CD8-positive, alpha-beta memory T cell (primary cell): ENCODE measurements at regions not wholly inside any gene's neighbourhood (a gene's known extent, or its start where the extent isn't known, plus 50 kb on each side); places are given as distances from the start of the nearest gene placed in this dataset.

Experiments used
- CTCF ChIA-PET: fragments of 350-600 bp; sonication (Branson Sonifier 250); formaldehyde crosslinking; loops from one replicate; lab custom pipeline; 2021; ENCODE audit warnings: antibody characterized with exemption; lab: Charles Lee
- POLR2A ChIA-PET: fragments of 350-600 bp; sonication (Branson Sonifier 250); formaldehyde crosslinking; loops from one replicate; lab custom pipeline; 2021; ENCODE audit warnings: antibody characterized with exemption; lab: Charles Lee
- DNase-seq, 5 donors: peaks; one replicate each; pipeline versions ENCODE4 v3.0.0 to v3.0.0-alpha.2; 2020 to 2022; ENCODE audit warnings: mixed read lengths in 1 of 5
- H3K27ac ChIP-seq: one replicate; pipeline ENCODE4 v1.7.0; 2013; ENCODE audit warnings: low read depth, mild to moderate bottlenecking, low read length, moderate library complexity
- H3K27me3 ChIP-seq: 2 replicates; pipeline ENCODE4 v1.7.0; 2013; ENCODE audit warnings: low read length, mild to moderate bottlenecking; ENCODE audit not compliant: insufficient read depth, poor library complexity, severe bottlenecking
- H3K36me3 ChIP-seq: 2 replicates; pipeline ENCODE4 v1.7.0; 2013; ENCODE audit warnings: mild to moderate bottlenecking, low read length, moderate library complexity; ENCODE audit not compliant: insufficient read depth
- H3K4me1 ChIP-seq: 2 replicates; pipeline ENCODE4 v1.7.0; 2013; ENCODE audit warnings: mild to moderate bottlenecking, low read length, moderate library complexity; ENCODE audit not compliant: insufficient read depth
- H3K4me3 ChIP-seq: 2 replicates; pipeline ENCODE4 v1.7.0; 2013; ENCODE audit warnings: mild to moderate bottlenecking, low read length
- H3K9me3 ChIP-seq: 2 replicates; pipeline ENCODE4 v1.7.0; 2013; ENCODE audit warnings: mild to moderate bottlenecking, low read length
- H3K27ac Mint-ChIP-seq, 8 donors: one replicate each; pipeline ENCODE4 v1.8.0; 2020 to 2021; ENCODE audit warnings: mixed read lengths in 8 of 8, mild to moderate bottlenecking in 6 of 8, inconsistent platforms in 3 of 8, moderate library complexity in 3 of 8
- H3K27me3 Mint-ChIP-seq, 2 donors: one replicate each; pipeline ENCODE4 v1.8.0; 2020 to 2021; ENCODE audit warnings: mixed read lengths in 2 of 2, mild to moderate bottlenecking in 1 of 2, moderate library complexity in 1 of 2
- H3K36me3 Mint-ChIP-seq, 3 donors: one replicate each; pipeline ENCODE4 v1.8.0; 2020 to 2021; ENCODE audit warnings: mixed read lengths in 3 of 3, inconsistent platforms in 1 of 3, mild to moderate bottlenecking in 1 of 3
- H3K4me1 Mint-ChIP-seq, 3 donors: one replicate each; pipeline ENCODE4 v1.8.0; 2020 to 2021; ENCODE audit warnings: mixed read lengths in 3 of 3, inconsistent platforms in 1 of 3, mild to moderate bottlenecking in 1 of 3
- H3K4me3 Mint-ChIP-seq, 7 donors: one replicate each; pipeline ENCODE4 v1.8.0; 2020 to 2021; ENCODE audit warnings: mixed read lengths in 7 of 7, mild to moderate bottlenecking in 6 of 7, moderate library complexity in 4 of 7, inconsistent platforms in 2 of 7
- H3K9me3 Mint-ChIP-seq, 5 donors: one replicate each; pipeline ENCODE4 v1.8.0; 2020 to 2022; ENCODE audit warnings: mixed read lengths in 5 of 5, mild to moderate bottlenecking in 3 of 5, moderate library complexity in 2 of 5, inconsistent platforms in 1 of 5

GRCh38 chr9:28409919-28410318, 836.6 kb upstream of the C9orf72 start:
- H3K4me1 Mint-ChIP-seq, result no peaks in the 10 kb centered on the region
- H3K27ac ChIP-seq, result no peak overlapping the region
- no peak overlapping the region for H3K27ac Mint-ChIP-seq
- H3K27me3 Mint-ChIP-seq, result no peaks in the 10 kb centered on the region
- H3K4me1 ChIP-seq, result no peaks in the 10 kb centered on the region
- ChIA-PET POLR2A (no interaction called here), CTCF (no interaction called here)
- no peaks in the 10 kb centered on the region for H3K36me3 Mint-ChIP-seq
- H3K9me3 Mint-ChIP-seq, result peaks cover 0 to 11% (median 3%) of the 10 kb centered on the region in 5 donors
- H3K36me3 ChIP-seq, result no peaks in the 10 kb centered on the region
- no peak overlapping the region for H3K4me3 ChIP-seq
- no peak for DNase-seq
- H3K9me3 ChIP-seq, result no peaks in the 10 kb centered on the region
- H3K4me3 Mint-ChIP-seq, result no peak overlapping the region
- H3K27me3 ChIP-seq, result no peaks in the 10 kb centered on the region

GRCh38 chr9:28410411-28410810, 837.1 kb upstream of the C9orf72 start:
- CTCF ChIA-PET, result no interaction called here
- POLR2A ChIA-PET, result no interaction called here
- H3K4me1 Mint-ChIP-seq, result no peaks in the 10 kb centered on the region
- H3K36me3 Mint-ChIP-seq, result no peaks in the 10 kb centered on the region
- no peak overlapping the region for H3K27ac ChIP-seq
- no peaks in the 10 kb centered on the region for H3K36me3 ChIP-seq
- no peaks in the 10 kb centered on the region for H3K4me1 ChIP-seq
- no peaks in the 10 kb centered on the region for H3K27me3 Mint-ChIP-seq
- no peak for DNase-seq
- H3K27ac Mint-ChIP-seq, result no peak overlapping the region
- no peak overlapping the region for H3K4me3 ChIP-seq
- no peak overlapping the region for H3K4me3 Mint-ChIP-seq
- H3K9me3 ChIP-seq, result no peaks in the 10 kb centered on the region
- peaks cover 0 to 14% (median 3%) of the 10 kb centered on the region in 5 donors for H3K9me3 Mint-ChIP-seq
- no peaks in the 10 kb centered on the region for H3K27me3 ChIP-seq

- ChIA-PET POLR2A (no interaction called here), CTCF (no interaction called here)
- no peak overlapping the region for H3K27ac Mint-ChIP-seq
- Histone ChIP-seq H3K27ac (no peak overlapping the region), H3K9me3 (no peaks in the 10 kb centered on the region), H3K36me3 (no peaks in the 10 kb centered on the region), H3K27me3 (no peaks in the 10 kb centered on the region), H3K4me1 (no peaks in the 10 kb centered on the region), H3K4me3 (no peak overlapping the region)
- no peak overlapping the region for H3K4me3 Mint-ChIP-seq
- peaks cover 0 to 13% (median 3%) of the 10 kb centered on the region in 5 donors for H3K9me3 Mint-ChIP-seq
- DNase-seq, result no peak
- H3K36me3 Mint-ChIP-seq, result no peaks in the 10 kb centered on the region
- H3K4me1 Mint-ChIP-seq, result no peaks in the 10 kb centered on the region
- H3K27me3 Mint-ChIP-seq, result no peaks in the 10 kb centered on the region
These were observed 840.2 kb upstream of the C9orf72 start for GRCh38 chr9:28413471-28413870.

- POLR2A ChIA-PET, result no interaction called here
These were observed 850.0 kb upstream of the C9orf72 start for GRCh38 chr9:28423255-28423654.

GRCh38 chr9:28435456-28435855, 862.2 kb upstream of the C9orf72 start:
- H3K4me1 ChIP-seq, result no peaks in the 10 kb centered on the region
- Mint-ChIP-seq H3K9me3 (peaks cover 0 to 12% (median 5%) of the 10 kb centered on the region in 5 donors), H3K4me1 (no peaks in the 10 kb centered on the region), H3K27ac (no peak overlapping the region), H3K4me3 (no peak overlapping the region), H3K36me3 (no peaks in the 10 kb centered on the region), H3K27me3 (no peaks in the 10 kb centered on the region)
- no peaks in the 10 kb centered on the region for H3K9me3 ChIP-seq
- no peak overlapping the region for H3K4me3 ChIP-seq
- H3K27me3 ChIP-seq, result no peaks in the 10 kb centered on the region
- ChIA-PET POLR2A (no interaction called here), CTCF (no interaction called here)
- no peak for DNase-seq
- H3K27ac ChIP-seq, result no peak overlapping the region
- H3K36me3 ChIP-seq, result no peaks in the 10 kb centered on the region

More at GRCh38 chr9:28423255-28423654, 850.0 kb upstream of the C9orf72 start:
- H3K27me3 ChIP-seq, result no peaks in the 10 kb centered on the region
- no peak for DNase-seq
- Mint-ChIP-seq H3K27ac (no peak overlapping the region), H3K36me3 (no peaks in the 10 kb centered on the region), H3K4me1 (no peaks in the 10 kb centered on the region), H3K27me3 (no peaks in the 10 kb centered on the region), H3K9me3 (peaks cover 0 to 14% (median 4%) of the 10 kb centered on the region in 5 donors), H3K4me3 (no peak overlapping the region)
- H3K27ac ChIP-seq, result no peak overlapping the region
- CTCF ChIA-PET, result no interaction called here
- H3K4me1 ChIP-seq, result no peaks in the 10 kb centered on the region
- no peak overlapping the region for H3K4me3 ChIP-seq
- no peaks in the 10 kb centered on the region for H3K9me3 ChIP-seq
- H3K36me3 ChIP-seq, result no peaks in the 10 kb centered on the region

GRCh38 chr9:28439688-28440087, 866.4 kb upstream of the C9orf72 start:
- Mint-ChIP-seq H3K4me1 (no peaks in the 10 kb centered on the region), H3K27me3 (no peaks in the 10 kb centered on the region), H3K36me3 (no peaks in the 10 kb centered on the region), H3K27ac (no peak overlapping the region), H3K9me3 (peaks cover 6 to 13% (median 10%) of the 10 kb centered on the region in 5 donors), H3K4me3 (no peak overlapping the region)
- Histone ChIP-seq H3K4me3 (no peak overlapping the region), H3K27ac (no peak overlapping the region), H3K36me3 (no peaks in the 10 kb centered on the region), H3K9me3 (no peaks in the 10 kb centered on the region), H3K4me1 (no peaks in the 10 kb centered on the region), H3K27me3 (no peaks in the 10 kb centered on the region)
- CTCF ChIA-PET, result no interaction called here
- POLR2A ChIA-PET, result no interaction called here
- no peak for DNase-seq

- ChIA-PET POLR2A (no interaction called here), CTCF (no interaction called here)
- Mint-ChIP-seq H3K4me1 (no peaks in the 10 kb centered on the region), H3K27me3 (no peaks in the 10 kb centered on the region), H3K9me3 (peaks cover 3 to 21% (median 14%) of the 10 kb centered on the region in 5 donors), H3K4me3 (no peak overlapping the region), H3K36me3 (no peaks in the 10 kb centered on the region), H3K27ac (no peak overlapping the region)
- Histone ChIP-seq H3K9me3 (no peaks in the 10 kb centered on the region), H3K27me3 (no peaks in the 10 kb centered on the region), H3K4me1 (no peaks in the 10 kb centered on the region), H3K27ac (no peak overlapping the region), H3K4me3 (no peak overlapping the region), H3K36me3 (no peaks in the 10 kb centered on the region)
- DNase-seq, result no peak
These were observed 870.2 kb upstream of the C9orf72 start for GRCh38 chr9:28443461-28443860.

- Mint-ChIP-seq H3K4me3 (no peak overlapping the region), H3K9me3 (peaks cover 1 to 23% (median 14%) of the 10 kb centered on the region in 5 donors), H3K36me3 (no peaks in the 10 kb centered on the region), H3K4me1 (no peaks in the 10 kb centered on the region), H3K27ac (no peak overlapping the region), H3K27me3 (no peaks in the 10 kb centered on the region)
- Histone ChIP-seq H3K36me3 (no peaks in the 10 kb centered on the region), H3K27me3 (no peaks in the 10 kb centered on the region), H3K4me1 (no peaks in the 10 kb centered on the region), H3K4me3 (no peak overlapping the region), H3K27ac (no peak overlapping the region), H3K9me3 (no peaks in the 10 kb centered on the region)
- DNase-seq, result no peak
- POLR2A ChIA-PET, result no interaction called here
- CTCF ChIA-PET, result no interaction called here
These were observed 871.4 kb upstream of the C9orf72 start for GRCh38 chr9:28444637-28445036.

GRCh38 chr9:28445211-28445610, 871.9 kb upstream of the C9orf72 start:
- DNase-seq, result no peak
- Histone ChIP-seq H3K4me3 (no peak overlapping the region), H3K4me1 (no peaks in the 10 kb centered on the region), H3K27me3 (no peaks in the 10 kb centered on the region), H3K27ac (no peak overlapping the region), H3K36me3 (no peaks in the 10 kb centered on the region), H3K9me3 (no peaks in the 10 kb centered on the region)
- Mint-ChIP-seq H3K4me1 (no peaks in the 10 kb centered on the region), H3K27ac (peak overlapping the region in 1 of 8 donors; percentile 11), H3K9me3 (peaks cover 1 to 23% (median 14%) of the 10 kb centered on the region in 5 donors), H3K36me3 (no peaks in the 10 kb centered on the region), H3K27me3 (no peaks in the 10 kb centered on the region), H3K4me3 (no peak overlapping the region)
- POLR2A ChIA-PET, result no interaction called here
- CTCF ChIA-PET, result no interaction called here
